NCI-H1105 treated with DMSO at 0.1 percent for 48 hours (cell line): ENCODE measurements at regions not wholly inside any gene's neighbourhood (a gene's known extent, or its start where the extent isn't known, plus 50 kb on each side); places are given as distances from the start of the nearest gene placed in this dataset.
A peak's percentile ranks its signal among the peaks of the same experiment; 100 is the strongest.

Experiments used
- DNase-seq: peaks from one replicate; lab custom pipeline; 2025; lab: John Stamatoyannopoulos, UW

DNA sequence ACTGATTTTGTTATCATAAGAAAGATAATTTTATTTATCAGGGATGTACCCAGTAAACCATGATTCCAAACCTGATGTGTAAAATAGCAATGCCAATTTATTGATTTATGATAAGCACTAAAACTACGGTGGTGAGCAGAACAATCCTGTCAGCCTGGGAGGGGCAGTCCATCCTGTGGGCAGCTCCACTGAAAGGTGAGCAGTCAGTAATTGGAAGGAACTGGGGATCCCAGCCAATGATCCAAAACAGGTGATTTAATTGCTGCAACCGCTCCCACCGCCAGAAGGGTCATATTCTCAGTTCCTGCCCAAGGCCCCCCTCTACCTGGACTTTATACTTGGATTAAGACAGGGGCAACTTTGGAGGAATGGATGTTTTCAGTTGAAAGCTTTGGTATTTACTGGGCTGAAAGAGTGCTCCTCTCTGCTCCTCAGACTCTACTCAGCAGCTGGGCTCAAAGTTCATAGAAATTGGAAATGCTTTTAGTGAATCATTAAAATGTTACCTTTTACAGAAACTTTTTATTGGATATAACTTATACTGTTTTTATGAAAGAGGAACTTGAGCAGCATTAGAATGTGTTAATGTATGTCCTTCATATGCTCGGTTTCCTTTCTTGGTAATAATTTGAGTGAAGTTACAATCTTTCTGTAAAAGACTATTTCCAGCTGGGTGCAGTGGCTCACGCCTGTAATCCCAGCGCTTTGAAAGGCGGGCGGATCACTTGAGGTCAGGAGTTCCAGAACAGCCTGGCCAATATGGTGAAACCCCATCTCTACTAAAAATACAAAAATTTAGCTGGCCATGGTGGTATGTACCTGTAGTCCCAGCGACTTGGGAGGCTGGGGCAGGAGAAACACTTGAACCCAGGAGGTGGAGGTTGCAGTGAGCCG is 198.6 kb upstream of the IL12A start:
- no peak for DNase-seq

GRCh38 chr3:159791336-159791735 is 197.3 kb upstream of the IL12A start:
- DNase-seq, result no peak

GRCh38 chr3:159792070-159792469 is 196.6 kb upstream of the IL12A start:
- no peak for DNase-seq

- no peak for DNase-seq
These were observed 193.6 kb upstream of the IL12A start for GRCh38 chr3:159795042-159795441.

GRCh38 chr3:159795681-159796175 is 192.9 kb upstream of the IL12A start:
- DNase-seq, result no peak

GRCh38 chr3:159796226-159796625 is 192.4 kb upstream of the IL12A start:
- no peak for DNase-seq

- no peak for DNase-seq
These were observed 191.9 kb upstream of the IL12A start for GRCh38 chr3:159796744-159797143.

DNA sequence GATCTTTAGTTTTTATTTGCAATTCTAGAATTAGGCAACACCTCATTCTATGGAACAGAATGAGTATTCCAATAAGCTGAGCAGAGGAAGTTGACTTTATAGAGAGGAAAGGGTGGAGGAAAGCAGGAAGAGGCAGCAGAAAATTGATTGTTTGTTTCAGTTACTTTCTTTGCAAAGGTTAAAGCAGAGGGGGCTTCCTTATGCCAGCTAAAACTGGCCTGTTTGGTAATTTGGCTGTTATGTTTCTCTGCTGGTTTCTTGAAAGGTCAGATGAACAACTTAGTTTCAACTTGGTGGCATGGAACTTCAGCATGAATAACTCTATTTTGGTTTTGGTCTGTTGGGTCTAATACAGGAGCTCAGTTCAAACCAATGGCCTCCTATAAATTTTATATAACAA is 190.9 kb upstream of the IL12A start:
- no peak for DNase-seq

DNA sequence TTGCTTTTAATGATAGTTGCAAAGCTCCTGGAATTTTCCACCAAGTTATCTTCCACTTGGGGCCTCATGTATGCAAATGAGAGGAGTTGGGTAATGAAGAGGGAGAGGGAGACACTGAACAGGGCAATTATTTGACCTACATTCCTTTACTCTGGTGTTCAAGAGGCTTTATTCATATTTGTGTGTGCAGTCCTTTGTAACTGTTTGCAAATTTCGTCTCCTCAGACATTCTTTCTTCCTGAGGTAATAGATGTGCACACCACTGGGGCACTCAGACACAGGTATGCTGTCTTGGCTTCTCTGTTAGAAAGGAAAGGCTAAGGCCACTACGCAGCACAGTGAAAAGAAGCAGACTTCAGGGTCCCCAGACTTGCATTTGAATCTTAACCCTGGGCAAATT is 189.7 kb upstream of the IL12A start:
- no peak for DNase-seq

- DNase-seq, result no peak
These were observed 188.0 kb upstream of the IL12A start for GRCh38 chr3:159800434-159801155.

DNA sequence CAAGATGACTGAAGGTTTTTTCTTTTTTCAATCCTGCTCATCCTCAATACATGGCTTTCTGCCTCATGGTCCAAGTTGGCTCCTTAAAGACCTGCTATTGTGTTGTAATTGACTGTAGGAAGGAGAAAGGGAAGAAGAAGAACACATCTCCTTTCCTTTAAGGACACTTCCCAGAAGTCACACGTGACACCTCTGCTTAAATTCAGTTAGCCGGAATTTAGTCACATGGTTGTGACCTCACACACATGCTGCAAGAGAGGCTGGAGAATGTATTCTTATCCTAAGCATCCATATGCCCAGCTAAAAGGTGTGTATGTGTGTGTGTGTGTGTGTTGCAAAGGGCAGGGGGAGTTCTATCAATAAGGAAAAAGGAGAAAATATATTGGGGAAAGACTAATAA is 185.8 kb upstream of the IL12A start:
- no peak for DNase-seq

- no peak for DNase-seq
These were observed 185.2 kb upstream of the IL12A start for GRCh38 chr3:159803459-159803858.

DNA sequence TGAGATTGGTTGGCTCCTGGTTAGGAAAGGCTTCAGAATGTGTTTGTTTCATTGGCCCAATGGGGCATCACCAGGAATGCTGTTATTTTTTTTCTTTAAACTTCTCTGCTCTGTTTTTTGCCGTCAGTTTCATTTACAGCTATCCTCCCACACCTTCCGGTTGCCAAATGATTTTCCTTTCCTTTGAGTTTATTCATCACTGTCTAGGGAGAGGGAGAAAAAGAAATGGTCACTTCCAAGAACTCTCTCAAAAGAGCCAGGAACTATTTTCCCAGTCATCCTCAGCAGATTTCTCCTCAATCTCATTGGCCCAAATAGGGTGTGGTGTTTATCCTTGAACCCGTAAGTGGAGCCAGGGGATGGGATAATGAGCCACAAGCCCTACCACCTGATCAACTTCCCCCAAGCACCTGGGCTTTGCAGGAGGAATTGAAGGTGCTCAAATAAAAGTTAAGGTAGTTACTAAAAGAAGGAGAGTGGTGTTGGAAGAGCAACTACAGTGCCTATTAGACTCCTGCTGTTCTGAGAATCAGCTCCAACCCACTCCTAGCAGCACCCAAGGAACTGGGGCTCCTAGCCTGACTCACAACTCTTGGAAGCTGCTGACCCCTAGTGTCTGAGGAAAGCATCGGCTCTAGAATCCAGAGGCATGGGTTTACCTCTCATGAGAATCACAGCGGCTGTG is 183.8 kb upstream of the IL12A start:
- peak; percentile 88 for DNase-seq

GRCh38 chr3:159805411-159805772 is 183.2 kb upstream of the IL12A start:
- no peak for DNase-seq

- DNase-seq, result peak; percentile 33
These were observed 182.2 kb upstream of the IL12A start for GRCh38 chr3:159806412-159806811.

DNA sequence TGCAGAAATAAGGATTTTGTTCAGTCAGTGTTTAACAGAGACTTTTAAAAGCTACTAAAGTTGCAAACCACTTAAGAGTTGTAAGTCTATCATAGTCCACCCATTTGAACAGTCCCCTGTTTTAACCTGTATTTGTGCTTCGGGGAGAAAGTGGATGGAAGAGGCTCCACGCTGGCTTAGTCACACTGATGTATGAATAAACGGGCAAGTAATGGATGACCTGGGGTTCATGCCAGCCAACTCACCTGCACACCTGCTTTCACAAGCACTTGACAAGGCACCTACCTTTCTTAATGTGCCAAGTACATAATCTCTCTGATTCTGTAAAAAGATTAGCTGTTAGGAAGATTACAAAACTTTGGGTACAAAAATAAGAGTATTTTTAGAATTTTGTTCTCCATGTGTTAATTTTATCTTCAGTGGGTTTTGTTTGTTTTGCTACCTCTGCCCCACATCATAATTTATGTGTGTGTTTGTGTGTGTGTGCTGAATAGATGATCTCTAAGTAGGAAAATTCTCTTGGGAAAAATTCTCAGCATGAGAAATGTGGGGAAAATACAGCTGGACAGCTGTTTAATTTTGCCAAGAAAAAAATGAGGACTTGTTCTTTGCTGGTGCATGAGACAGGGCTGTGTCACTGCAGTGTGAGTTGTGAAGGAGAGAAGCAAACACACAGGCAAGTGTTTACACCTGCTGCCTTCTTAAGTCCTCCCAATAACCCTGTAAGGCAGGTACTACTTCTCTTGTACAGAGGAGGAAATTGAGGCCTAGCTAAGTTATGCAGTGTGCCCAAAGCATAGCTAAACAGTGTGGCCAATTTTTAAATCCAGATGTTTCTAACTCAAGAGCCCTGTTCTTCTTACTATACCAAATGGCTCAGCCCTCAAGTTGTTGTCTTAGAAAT is 181.2 kb upstream of the IL12A start:
- peak; percentile 92 for DNase-seq

GRCh38 chr3:159813822-159814531 is 174.7 kb upstream of the IL12A start:
- DNase-seq, result no peak

DNA sequence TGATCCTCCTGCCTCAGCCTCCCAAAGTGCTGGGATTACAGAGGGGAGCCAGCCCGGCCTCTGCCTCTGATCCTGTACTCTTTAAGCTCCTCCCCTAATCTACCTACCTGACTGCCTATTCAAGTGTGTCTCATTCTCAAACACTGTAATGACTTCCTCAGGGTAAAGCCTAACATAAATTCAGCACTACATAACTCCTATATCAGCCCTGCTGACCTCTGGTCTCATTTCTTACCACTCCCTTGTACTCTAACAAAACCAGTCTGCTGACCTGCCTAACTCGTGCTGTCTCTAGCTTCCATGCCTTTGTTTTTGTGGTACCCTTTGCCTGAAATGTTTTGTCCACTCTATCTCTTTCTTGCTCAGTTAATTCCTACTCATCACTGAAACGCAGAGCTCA is 172.1 kb upstream of the IL12A start:
- no peak for DNase-seq

- no peak for DNase-seq
These were observed 171.5 kb upstream of the IL12A start for GRCh38 chr3:159817126-159817525.

DNA sequence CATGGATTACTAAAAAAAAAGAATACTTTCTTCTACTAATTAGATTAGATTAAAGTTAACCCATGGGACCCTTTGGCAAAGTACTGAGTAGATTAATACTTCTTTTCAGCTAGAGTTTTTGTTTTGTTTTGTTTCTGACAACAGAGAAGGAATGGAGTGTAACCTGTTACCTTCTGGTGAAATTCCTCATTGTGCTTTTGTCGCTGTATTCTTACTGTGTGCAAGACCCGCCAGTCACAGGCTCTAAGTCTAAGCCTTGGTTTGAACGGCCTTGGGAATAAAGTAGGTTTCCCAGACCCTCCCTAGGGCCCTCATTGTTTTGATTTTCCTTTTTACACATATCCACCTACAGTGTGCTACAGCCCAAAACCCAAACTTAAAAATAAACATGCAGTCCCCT is 171.1 kb upstream of the IL12A start:
- no peak for DNase-seq

DNA sequence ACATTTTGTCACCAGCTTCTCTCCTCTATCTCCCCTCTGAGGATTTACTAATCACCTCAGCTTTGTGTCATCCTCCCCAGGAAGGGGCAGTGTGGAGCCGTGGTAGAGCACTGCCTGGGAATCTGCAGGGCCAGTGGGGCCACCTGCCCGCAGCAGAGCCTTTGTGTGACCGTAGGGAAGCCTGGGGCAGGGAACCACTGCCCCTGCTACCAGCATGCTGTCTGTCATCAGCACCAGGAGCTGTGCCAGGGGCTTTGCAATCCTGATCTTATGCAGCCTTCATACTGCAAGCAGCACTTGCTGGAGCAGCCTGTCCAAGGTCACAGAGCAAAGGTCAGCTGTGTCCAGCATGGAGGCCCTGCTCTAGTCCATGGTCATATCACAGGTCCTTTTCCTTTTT is 170.2 kb upstream of the IL12A start:
- DNase-seq, result no peak
